GM15510 (cell line): ENCODE measurements at regions not wholly inside any gene's neighbourhood (a gene's known extent, or its start where the extent isn't known, plus 50 kb on each side); places are given as distances from the start of the nearest gene placed in this dataset.

Source experiments
- POLR2A ChIP-seq: IDR thresholded peaks from 3 replicates; pipeline ENCODE4 v1.6.1; 2011; ENCODE audit warnings: borderline replicate concordance; ENCODE audit not compliant: insufficient read length; ENCODE audit errors: extremely low read depth

- no peak for TF ChIP-seq POLR2A
Measured at GRCh38 chr3:106717178-106717780, 660.0 kb upstream of the CCDC54 start.

GRCh38 chr3:106719077-106719476, 658.2 kb upstream of the CCDC54 start:
- TF ChIP-seq POLR2A, result no peak

GRCh38 chr3:106719583-106719982, 657.7 kb upstream of the CCDC54 start:
- TF ChIP-seq POLR2A, result no peak

GRCh38 chr3:106720510-106720909, 656.7 kb upstream of the CCDC54 start:
- no peak for TF ChIP-seq POLR2A

GRCh38 chr3:106725566-106725965, 651.7 kb upstream of the CCDC54 start:
- TF ChIP-seq POLR2A, result no peak

- TF ChIP-seq POLR2A, result no peak
Measured at GRCh38 chr3:106728315-106729098, 648.7 kb upstream of the CCDC54 start.

GRCh38 chr3:106729481-106729880, 647.8 kb upstream of the CCDC54 start:
- TF ChIP-seq POLR2A, result no peak

GRCh38 chr3:106731230-106731629, 646.0 kb upstream of the CCDC54 start:
- TF ChIP-seq POLR2A, result no peak

GRCh38 chr3:106734712-106735111, 642.5 kb upstream of the CCDC54 start:
- TF ChIP-seq POLR2A, result no peak

- no peak for TF ChIP-seq POLR2A
Measured at GRCh38 chr3:106737265-106737664, 640.0 kb upstream of the CCDC54 start.

- no peak for TF ChIP-seq POLR2A
Measured at GRCh38 chr3:106740116-106740515, 637.1 kb upstream of the CCDC54 start.

GRCh38 chr3:106745344-106746168, 631.7 kb upstream of the CCDC54 start:
- TF ChIP-seq POLR2A, result no peak

GRCh38 chr3:106746286-106746685, 631.0 kb upstream of the CCDC54 start:
- no peak for TF ChIP-seq POLR2A

GRCh38 chr3:106748472-106749262, 628.6 kb upstream of the CCDC54 start:
- TF ChIP-seq POLR2A, result no peak
